DOHH2 (cell line): ENCODE measurements at regions not wholly inside any gene's neighbourhood (a gene's known extent, or its start where the extent isn't known, plus 50 kb on each side); places are given as distances from the start of the nearest gene placed in this dataset.
A peak's percentile ranks its signal among the peaks of the same experiment; 100 is the strongest.

Source experiments
- H3F3A ChIP-seq: fragments of 200-600 bp; sonication (generic), shearing (Covaris generic); 2 replicates; pipeline ENCODE4 v1.6.0; 2016; ENCODE audit warnings: antibody characterized with exemption, mild to moderate bottlenecking; ENCODE audit not compliant: control insufficient read depth, insufficient read depth
- H3K27ac ChIP-seq: fragments of 200-600 bp; sonication (generic); 2 replicates; pipeline ENCODE4 v1.5.1; 2014; ENCODE audit warnings: low read depth, mild to moderate bottlenecking, low read length, moderate library complexity
- H3K27me3 ChIP-seq: fragments of 200-600 bp; sonication (generic); 2 replicates; pipeline ENCODE4 v1.6.1; 2014; ENCODE audit warnings: mild to moderate bottlenecking, low read length, mixed read lengths; ENCODE audit not compliant: control insufficient read depth
- H3K36me3 ChIP-seq: fragments of 200-600 bp; sonication (generic); 2 replicates; pipeline ENCODE4 v1.6.1; 2014; ENCODE audit warnings: mild to moderate bottlenecking, low read length, moderate library complexity, mixed read lengths; ENCODE audit not compliant: control insufficient read depth
- H3K4me1 ChIP-seq: fragments of 200-600 bp; sonication (generic); 2 replicates; pipeline ENCODE4 v1.6.1; 2014; ENCODE audit warnings: mild to moderate bottlenecking, low read length, mixed read lengths; ENCODE audit not compliant: control insufficient read depth
- H3K4me2 ChIP-seq: fragments of 200-600 bp; sonication (generic); 2 replicates; pipeline ENCODE4 v1.6.0; 2014; ENCODE audit warnings: mild to moderate bottlenecking, low read length, moderate library complexity
- H3K4me3 ChIP-seq: fragments of 200-600 bp; sonication (generic); 2 replicates; pipeline ENCODE4 v1.5.1; 2014; ENCODE audit warnings: mild to moderate bottlenecking, low read length, mixed read lengths
- H3K79me2 ChIP-seq: fragments of 200-600 bp; sonication (generic); 2 replicates; pipeline ENCODE4 v1.6.1; 2014; ENCODE audit warnings: mild to moderate bottlenecking, low read length, mixed read lengths; ENCODE audit not compliant: control insufficient read depth
- H3K9me2 ChIP-seq: fragments of 200-600 bp; sonication (generic); replicated peaks from 2 replicates; pipeline ENCODE4 v1.6.1; 2014; ENCODE audit warnings: mild to moderate bottlenecking, low read length, mixed read lengths; ENCODE audit not compliant: control insufficient read depth
- H3K9me3 ChIP-seq: fragments of 200-600 bp; sonication (generic); 2 replicates; pipeline ENCODE4 v1.6.1; 2014; ENCODE audit warnings: antibody characterized with exemption, low read length, mixed read lengths; ENCODE audit not compliant: control insufficient read depth, insufficient read depth
- H4K20me1 ChIP-seq: fragments of 200-600 bp; sonication (generic); 2 replicates; pipeline ENCODE4 v1.6.0; 2014; ENCODE audit warnings: low read depth, mild to moderate bottlenecking, antibody characterized with exemption, low read length, moderate library complexity; ENCODE audit not compliant: control insufficient read depth, insufficient read depth
- EZH2phosphoT487 ChIP-seq: fragments of 200-600 bp; sonication (generic); IDR thresholded peaks from 2 replicates; pipeline ENCODE4 v1.6.1; 2017; ENCODE audit warnings: borderline replicate concordance, mild to moderate bottlenecking, antibody characterized with exemption, low read length, moderate library complexity, mixed read lengths
- TF ChIP-seq, protein P1 (sequence below): fragments of 200-600 bp; sonication (generic); IDR thresholded peaks from one replicate; pipeline ENCODE4 v1.5.1; 2014; ENCODE audit warnings: antibody characterized with exemption, mild to moderate bottlenecking, low read depth, low read length; ENCODE audit not compliant: poor library complexity, severe bottlenecking

DNA sequence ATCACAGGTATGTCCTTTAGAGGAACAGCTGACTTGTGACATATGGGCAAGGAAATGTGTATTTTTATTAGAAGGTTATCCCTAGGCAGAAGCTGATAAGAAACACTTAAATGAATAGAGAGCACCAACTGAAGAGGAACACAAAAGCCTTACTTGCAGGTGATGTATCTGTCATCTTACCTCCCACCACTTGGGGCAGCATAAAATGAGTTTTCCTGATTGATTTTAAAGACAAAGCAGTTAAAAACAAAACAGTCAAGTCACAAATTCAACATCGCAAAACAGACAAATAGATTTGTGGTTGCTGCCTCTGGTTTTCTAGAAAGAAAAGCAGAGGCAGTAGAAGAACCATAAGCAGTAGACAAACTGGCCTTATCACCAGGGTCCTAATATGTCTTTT is 302.4 kb upstream of the ZNF462 start:
- no peak overlapping the region for H3K4me3 ChIP-seq
- H4K20me1 ChIP-seq: no peaks in the 10 kb centered on the region
- no peaks in the 10 kb centered on the region for H3K79me2 ChIP-seq
- no peaks in the 10 kb centered on the region for H3K4me1 ChIP-seq
- H3K36me3 ChIP-seq: no peaks in the 10 kb centered on the region
- H3K27me3 ChIP-seq: no peaks in the 10 kb centered on the region
- H3F3A ChIP-seq: no peaks in the 10 kb centered on the region
- no peak for TF ChIP-seq EZH2phosphoT487
- TF ChIP-seq, protein P1, sequence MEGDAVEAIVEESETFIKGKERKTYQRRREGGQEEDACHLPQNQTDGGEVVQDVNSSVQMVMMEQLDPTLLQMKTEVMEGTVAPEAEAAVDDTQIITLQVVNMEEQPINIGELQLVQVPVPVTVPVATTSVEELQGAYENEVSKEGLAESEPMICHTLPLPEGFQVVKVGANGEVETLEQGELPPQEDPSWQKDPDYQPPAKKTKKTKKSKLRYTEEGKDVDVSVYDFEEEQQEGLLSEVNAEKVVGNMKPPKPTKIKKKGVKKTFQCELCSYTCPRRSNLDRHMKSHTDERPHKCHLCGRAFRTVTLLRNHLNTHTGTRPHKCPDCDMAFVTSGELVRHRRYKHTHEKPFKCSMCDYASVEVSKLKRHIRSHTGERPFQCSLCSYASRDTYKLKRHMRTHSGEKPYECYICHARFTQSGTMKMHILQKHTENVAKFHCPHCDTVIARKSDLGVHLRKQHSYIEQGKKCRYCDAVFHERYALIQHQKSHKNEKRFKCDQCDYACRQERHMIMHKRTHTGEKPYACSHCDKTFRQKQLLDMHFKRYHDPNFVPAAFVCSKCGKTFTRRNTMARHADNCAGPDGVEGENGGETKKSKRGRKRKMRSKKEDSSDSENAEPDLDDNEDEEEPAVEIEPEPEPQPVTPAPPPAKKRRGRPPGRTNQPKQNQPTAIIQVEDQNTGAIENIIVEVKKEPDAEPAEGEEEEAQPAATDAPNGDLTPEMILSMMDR: peak; percentile 46
- H3K4me2 ChIP-seq: no peak overlapping the region
- no peaks in the 10 kb centered on the region; the same call in 1 of the 2 replicates for H3K9me3 ChIP-seq
- no peak overlapping the region for H3K27ac ChIP-seq
- no peaks in the 10 kb centered on the region for H3K9me2 ChIP-seq

DNA sequence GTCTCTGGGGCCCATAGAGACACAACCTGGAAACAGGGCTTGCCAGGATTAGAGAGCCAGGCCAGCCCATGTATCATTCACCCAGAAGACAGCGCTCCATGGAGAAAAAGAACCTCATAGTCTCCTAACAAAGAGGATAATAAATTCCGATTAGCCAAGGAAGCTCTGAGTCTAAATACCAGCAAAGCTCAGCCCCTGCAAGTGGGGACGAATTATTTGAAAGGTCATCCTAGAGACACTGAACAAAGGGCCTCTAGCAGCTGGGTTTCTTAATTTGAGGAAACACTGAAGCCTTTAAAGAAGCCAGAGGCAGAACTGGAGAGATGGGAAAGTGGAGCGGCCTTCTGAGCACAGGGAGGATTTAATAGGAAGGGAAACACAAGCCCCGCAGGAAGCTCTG is 287.1 kb upstream of the ZNF462 start:
- no peaks in the 10 kb centered on the region for H3K36me3 ChIP-seq
- H3K9me2 ChIP-seq: no peaks in the 10 kb centered on the region
- TF ChIP-seq EZH2phosphoT487: no peak
- TF ChIP-seq, protein P1: no peak
- no peaks in the 10 kb centered on the region for H3K4me1 ChIP-seq
- no peaks in the 10 kb centered on the region for H3K27me3 ChIP-seq
- no peak overlapping the region for H3K4me2 ChIP-seq
- H3K9me3 ChIP-seq: no peaks in the 10 kb centered on the region
- H3K27ac ChIP-seq: no peak overlapping the region
- H3F3A ChIP-seq: no peaks in the 10 kb centered on the region
- H3K79me2 ChIP-seq: no peaks in the 10 kb centered on the region
- no peaks in the 10 kb centered on the region for H4K20me1 ChIP-seq
- no peak overlapping the region for H3K4me3 ChIP-seq

DNA sequence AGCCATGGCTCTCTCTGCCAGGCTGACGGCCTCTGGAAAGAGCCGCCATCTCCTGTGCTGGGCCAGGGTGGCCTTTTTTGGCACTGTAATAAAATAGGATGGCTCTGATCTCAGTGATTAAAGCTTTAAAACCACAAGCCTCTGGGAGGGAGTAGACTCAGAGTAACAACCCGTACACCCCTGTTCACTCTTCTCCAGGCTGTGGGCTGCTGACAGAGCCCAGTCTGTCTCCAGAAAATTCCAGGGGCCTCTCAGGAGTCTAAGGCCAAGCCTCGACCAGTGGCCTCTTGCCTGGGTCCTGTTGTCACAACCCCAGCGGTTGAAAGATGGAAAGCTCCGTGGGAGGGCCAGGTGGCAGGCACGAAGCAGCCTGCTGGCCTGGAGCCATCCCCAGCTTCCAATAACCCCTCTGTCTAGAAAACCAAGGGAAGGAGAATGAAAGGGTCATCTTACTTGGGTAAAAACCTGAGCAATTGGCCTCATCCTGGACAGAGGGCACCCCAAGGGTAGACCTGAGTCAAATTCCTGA is 286.7 kb upstream of the ZNF462 start:
- no peaks in the 10 kb centered on the region for H3K27me3 ChIP-seq
- no peaks in the 10 kb centered on the region for H3F3A ChIP-seq
- no peaks in the 10 kb centered on the region for H3K9me3 ChIP-seq
- H3K4me3 ChIP-seq: no peak overlapping the region
- no peaks in the 10 kb centered on the region for H3K79me2 ChIP-seq
- H3K4me2 ChIP-seq: no peak overlapping the region
- H3K27ac ChIP-seq: no peak overlapping the region
- no peaks in the 10 kb centered on the region for H3K36me3 ChIP-seq
- H4K20me1 ChIP-seq: no peaks in the 10 kb centered on the region
- TF ChIP-seq, protein P1: no peak
- H3K4me1 ChIP-seq: no peaks in the 10 kb centered on the region
- no peaks in the 10 kb centered on the region for H3K9me2 ChIP-seq
